GM19438 (cell line): ENCODE measurements at regions not wholly inside any gene's neighbourhood (a gene's known extent, or its start where the extent isn't known, plus 50 kb on each side); places are given as distances from the start of the nearest gene placed in this dataset.

Experiments
- ATAC-seq: cut with Tn5 transposase; IDR thresholded peaks from one replicate; pipeline ENCODE4 v1.9.1; 2021; ENCODE audit warnings: low read depth; ENCODE audit not compliant: unreplicated experiment

DNA sequence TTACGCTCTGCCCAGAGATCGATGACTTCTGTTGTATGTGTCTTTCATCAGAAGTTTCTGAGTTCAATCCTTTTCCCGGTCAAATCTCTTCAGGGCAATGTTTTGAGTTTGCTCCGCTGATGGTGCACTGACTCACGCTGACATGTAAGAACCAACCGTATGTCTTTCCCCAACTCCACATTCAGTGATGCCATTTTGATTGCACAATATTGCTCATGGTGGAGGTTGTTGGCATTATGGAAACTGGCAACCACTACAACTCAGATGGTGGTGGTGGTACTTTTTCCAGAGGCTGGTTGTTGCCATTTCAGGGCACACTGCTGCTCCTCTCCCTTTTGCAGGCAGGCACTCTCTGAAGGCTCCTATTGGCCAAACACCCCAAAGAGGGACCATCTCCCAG lies 751.5 kb downstream of the DCDC2C start:
- ATAC-seq: no peak

DNA sequence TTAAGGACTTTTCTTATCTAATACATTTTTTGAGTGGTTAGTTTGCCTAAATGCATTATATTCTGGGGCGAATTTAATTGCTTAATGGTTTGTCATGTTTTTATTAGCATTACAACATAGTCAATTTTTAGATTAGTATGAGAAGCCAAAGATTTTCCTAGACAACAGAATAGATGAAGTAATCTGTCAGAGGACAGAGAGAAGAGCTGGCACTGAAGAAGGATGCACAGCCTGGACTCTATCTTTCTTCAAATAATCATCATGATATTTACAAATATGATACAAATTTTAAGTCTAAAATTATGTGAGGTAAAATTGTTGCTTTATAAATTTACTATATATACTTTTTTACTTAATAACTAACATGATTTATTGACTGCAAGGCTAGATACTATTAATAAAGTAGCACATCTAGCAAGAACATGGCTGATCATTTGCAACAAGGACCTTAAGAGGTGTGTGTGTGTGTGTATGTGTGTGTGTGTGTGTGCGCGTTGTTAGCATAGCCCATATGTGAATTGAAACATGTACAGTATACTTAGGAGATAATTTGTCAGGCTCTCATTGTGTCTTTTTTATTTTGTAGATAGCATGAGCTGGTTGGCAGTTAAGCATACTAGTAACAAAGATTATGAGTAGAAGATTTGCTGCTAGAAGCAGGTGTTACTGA lies 752.2 kb downstream of the DCDC2C start:
- no peak for ATAC-seq

DNA sequence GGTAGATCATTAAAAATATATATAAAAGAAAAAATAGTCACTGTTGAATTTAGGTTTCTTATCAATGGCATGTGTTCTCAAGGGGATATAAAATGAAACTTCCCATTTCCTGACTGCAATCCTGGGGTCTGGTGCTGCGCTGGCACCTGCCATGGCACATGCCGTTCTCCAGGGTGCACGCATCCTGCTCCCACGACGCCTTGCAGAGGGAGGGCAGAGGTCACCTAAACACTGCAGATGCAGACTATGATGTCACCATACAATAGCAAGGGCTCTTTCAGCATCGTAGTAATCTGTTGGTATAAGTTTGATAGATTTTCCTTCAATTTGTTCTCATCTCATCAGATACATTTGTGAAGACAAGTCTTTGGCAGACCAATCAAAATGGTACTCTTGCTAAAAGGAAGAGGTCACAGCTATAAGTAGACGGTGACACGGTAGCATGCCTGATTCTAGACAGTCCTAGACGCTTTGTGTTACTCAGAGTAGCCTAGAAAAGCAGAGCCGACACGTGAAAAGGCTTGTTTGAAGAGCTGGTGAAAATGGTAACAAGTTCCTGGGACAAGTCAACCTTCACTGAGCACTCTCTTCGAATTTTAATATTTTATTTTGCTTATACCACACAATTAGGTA lies 761.4 kb downstream of the DCDC2C start:
- no peak for ATAC-seq

DNA sequence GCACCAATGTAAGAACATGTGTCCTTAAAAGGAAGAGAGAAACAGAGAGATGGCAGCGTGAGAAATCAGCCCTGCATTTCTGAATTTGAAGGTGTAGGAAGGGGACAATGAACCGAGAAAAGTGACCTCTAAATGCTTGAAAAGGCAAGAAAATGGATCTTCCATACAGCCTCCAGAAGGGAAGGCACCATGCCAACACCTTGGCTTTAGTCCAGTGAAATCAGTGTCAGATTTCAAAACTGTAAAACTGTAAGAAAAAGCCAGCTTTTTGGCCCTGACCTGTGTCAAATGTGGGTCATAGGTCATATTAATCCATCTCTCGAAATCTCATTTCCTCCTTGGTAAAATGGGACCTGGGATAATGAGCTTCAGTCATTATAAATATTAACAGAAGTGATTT lies 762.3 kb downstream of the DCDC2C start:
- no peak for ATAC-seq

DNA sequence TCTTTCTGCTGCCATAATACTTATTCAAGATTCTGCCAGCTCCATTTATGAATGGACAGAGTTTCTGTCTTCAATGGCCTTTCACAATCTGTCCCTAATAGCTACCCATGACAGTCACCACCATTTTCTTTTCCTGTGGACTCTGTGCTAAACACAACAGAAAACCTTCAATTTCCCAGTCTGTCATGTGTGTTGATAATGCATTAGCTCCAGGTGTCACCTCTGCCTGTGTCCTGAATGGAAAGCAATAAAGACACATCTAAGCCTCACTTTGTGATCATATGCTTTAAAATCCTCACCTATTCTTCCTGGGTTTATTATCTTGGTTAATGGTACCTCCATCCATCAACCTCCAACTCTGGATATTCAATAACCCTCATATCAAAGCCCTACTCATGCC lies 772.2 kb downstream of the DCDC2C start:
- no peak for ATAC-seq

DNA sequence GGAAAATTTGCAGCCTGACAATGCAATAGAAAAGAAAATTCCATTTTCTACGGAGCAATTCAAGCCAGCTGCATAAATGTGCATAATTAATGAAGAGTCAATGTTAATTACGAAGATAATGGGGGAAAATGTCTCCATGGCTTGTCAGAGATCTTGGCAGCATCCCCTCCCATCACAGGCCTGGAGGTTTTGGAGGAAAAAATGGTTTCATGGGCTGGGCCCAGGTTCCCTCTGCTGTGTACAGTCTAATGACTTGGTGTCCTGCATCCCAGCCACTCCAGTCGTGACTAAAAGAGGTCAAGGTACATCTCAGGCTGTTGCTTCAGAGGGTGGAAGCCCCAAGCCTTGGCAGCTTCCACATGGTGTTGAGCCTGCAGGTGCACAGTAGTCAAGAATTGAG lies 779.7 kb downstream of the DCDC2C start:
- ATAC-seq: no peak

DNA sequence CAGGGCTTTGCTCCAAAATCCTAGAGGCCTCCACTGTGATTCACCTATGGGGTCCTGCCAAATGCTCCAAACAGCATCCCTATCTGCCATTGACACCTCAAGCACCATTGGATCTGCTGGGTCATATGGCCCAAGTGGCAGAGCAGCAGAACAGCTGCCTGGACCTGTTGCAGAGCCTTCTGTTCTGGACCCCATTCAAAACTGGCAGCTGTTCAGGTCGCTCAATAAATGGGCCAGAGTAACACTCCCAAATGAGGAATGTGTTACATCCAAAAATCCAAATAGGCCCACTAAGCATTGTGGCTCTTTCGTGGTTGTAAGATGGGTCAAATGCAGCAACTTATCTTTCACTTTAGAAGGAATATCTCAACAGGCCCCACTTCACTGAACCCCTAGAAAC lies 783.6 kb downstream of the DCDC2C start:
- no peak for ATAC-seq

DNA sequence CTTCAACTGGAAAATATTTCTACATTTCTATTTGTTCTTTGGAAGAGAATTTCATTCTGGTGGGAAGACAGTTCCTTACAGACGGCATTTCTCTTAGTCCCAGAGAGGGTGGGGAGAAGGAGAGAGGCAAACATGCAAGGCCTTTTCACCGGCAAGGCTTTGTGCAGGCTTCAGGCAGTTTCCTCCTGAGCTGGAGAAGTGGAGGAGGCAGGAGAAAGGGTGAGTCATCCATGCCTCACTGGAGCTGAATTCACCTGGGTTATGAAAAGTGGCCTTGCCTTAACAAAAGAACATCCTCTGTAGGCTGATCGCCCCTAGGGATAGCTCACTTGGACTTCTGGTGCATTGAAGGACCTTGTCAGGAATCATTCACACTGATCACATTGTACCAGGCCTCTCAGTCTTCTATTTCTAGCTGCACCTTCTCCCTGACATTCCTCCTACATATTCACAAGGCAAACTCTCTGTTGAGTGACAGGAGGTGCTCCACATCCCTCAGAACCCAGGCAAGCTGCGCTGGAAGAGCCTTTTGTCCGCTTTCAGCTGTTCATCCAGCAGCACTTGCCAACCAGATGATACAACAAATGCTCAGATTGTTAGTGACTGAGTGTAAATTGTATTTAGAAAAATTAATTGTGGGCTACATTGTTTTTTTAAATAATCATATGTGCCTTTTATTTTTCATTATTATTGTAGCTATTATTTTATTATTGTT lies 796.1 kb downstream of the DCDC2C start:
- ATAC-seq: no peak

DNA sequence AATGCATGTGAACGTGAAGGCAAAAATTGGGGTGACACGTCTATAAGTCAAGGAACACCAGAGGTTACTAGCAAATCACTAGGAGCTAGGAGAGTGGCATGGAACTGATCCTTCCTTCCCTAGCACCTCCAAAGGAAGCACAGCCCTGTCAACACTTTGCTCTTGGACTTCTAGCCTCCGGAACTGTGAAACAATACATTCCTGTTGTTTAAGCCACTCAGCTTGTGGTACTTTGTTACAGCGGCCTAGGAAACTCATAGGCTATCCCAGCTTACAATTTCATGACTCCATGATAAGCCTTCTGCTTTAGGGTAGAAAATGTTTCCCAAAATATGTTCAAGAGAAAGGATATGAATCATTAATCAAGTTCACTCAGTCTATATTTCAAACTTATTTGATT lies 798.1 kb downstream of the DCDC2C start:
- no peak for ATAC-seq

DNA sequence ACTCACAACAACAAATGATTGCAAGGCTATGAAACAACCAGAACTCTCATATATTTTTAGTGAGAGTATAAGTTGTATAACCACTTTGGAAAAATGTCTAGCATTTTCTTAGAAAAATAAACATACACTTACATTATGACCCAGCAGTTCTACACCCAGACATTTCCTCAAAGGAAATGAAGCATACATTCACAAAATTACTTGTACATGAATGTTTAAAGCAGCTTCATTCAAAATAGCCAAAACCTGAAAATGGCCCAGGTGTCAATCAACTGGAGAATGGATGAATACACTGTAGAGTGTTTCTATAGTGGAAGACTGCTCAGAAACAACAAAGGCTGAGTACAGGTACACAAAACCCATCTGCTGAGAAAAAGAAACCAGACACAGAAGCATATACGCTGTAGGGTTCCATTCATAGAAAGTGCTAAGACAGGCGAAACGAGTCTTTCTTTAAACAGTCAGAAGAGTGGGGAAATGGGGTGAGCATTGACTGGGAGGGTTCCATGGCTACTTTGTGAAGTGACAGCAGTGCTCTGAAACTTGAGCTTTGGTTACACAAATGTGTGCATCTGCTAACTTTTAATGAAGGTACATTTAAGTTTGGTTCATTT lies 799.0 kb downstream of the DCDC2C start:
- no peak for ATAC-seq

DNA sequence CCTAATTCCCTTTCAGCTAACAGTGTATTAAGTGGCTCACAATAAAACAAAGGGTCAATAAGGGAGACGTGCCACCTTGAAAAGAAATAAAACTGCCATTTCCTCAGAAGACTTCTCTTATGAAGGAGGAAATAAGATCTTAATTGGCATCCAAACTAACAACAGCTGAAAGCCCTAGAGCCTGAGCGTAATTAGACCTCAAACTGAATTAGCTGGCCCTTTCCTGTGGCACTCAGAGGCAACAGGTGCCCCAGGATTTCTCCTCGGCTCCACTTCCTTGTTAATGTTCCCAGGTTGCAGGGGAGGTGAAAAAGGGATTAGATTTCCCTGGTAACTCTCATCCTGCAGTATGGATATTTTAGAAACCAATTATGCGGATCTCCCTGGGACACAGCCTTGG lies 804.3 kb downstream of the DCDC2C start:
- no peak for ATAC-seq

DNA sequence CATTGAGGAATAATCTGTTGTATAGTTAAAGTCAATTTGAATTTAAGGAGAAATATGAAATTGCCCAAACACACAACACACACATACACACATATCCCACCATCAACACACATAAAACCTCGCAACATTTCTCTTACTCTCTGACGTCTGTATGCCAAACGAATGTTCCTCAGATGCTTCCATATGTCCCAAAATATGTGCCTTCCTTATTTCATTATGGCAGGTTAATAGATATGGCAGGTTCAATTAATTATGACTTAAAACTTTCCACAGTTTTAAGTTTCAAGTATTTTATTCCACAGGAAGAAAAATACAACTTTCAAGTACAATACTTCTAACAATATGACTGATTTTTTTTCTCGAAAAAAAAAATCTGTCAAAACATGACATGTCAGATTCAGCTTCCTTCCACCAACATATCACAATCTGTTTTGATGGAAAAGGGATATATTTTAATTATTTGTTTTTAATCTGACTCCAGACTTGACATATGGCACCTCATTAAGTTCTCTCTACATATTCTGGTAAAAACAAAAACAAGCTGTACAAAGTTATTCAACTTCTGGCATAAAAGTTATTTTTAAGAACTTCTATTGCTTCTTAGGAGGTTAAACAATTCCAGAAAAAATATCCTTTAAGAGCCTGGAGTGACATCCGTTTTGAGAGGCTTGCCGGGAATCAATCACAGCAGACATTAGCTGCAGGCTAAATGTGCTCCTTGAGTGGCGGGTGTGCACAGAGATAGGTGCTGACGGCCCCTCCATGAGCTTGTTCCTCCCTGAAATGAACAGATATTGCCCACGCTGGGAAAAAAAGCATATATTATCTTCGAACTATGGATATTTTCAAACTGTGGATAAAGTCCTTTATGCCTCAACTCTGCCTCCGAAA lies 812.7 kb downstream of the DCDC2C start:
- no peak for ATAC-seq

DNA sequence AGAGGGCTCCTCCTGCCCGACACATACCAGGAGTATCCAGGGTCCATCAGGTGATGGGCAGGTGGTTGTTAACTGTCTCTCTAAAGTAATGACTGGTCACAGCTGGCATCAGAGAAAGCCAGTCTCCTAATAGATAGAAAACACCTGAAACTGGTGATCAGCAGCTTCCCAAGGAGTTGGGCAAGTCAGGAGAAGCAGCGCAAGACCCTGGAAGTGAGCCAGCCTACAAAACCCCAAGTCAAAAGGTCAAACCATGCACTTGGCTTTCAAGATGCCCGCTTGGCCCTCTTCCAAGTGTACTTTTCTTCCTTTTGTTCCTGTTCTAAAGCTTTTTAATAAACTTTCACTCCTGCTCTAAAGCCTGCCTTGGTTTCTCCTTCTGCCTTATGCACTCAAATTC lies 815.2 kb downstream of the DCDC2C start:
- no peak for ATAC-seq

DNA sequence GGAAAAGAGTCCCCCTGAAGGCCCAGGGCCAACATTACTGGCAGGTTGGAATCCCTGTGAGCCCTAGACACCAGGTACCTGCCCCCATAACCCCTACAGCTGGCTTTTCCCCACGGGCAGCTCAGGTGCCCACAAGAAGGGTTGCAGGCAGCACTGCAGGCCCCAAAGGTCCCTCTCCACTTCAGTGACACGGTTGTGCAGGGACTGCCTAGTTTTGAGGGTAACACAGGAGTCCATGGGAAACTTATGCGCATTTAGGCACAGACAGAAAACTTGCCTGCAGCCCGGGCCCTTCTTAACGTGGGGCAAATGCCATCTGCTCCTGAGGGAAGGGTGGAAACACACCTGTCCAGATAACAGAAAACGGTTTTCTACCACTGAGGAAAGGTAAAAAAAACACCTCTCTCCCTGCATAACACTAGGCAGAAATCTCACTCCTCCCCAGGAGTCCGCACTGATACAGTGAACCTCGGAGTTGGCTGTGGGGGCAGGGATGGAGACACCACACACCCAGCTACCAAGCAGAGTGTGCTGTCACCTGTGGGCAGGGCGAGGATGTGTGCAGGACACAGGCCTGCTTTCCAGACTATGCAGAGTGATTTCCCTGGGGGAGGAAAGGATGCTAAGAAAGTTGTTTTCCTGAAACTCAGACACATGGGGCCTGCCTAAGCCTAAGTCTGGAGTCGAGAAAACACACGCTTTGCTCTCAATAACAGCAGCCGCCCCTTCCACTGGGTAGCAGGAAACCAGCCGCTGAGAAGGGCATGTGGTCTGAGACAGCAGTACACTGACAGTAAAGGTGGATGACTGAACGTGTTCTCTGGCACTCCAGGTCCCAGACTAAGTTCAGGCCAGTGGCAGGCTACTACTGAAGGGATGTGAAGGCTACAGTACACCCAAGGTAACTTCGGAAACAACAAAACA lies 819.4 kb downstream of the DCDC2C start:
- no peak for ATAC-seq

DNA sequence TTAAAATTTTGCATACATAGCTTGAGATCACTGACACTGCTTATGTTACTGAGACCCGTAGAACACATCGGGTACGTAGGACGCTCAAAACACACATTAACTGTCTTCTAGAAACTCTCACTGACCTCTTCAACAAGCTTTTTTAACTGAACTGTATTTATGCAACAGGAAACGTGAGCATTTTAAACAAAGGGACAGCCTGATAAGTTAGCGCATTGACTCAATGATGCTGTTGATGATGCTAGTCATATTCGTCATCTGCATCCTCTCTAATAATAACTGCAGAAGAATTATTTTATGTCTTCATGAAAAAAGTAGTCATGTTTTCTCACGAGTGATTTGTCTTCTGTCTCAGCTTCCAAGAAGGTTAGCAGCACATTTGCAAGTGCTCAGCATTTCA lies 824.0 kb downstream of the DCDC2C start:
- no peak for ATAC-seq

DNA sequence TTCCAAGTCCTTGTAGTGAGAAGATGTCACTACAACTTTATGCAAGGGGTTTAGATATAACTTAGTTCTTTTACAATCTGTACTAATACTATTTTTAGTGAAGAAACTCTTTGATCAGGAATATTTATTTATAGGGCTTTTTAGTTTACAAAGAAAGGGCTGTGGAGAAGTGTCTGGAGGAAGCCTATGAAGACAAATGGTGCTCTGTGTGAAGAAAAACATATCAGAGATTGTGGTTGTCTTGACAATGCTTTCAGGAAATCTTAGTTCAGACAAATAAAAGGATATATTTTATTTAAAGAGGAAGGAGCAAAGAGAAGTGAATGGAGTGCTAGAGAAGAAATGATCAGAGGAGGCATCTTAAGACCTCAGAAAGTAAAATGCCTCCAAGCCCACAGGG lies 824.9 kb downstream of the DCDC2C start:
- ATAC-seq: no peak

DNA sequence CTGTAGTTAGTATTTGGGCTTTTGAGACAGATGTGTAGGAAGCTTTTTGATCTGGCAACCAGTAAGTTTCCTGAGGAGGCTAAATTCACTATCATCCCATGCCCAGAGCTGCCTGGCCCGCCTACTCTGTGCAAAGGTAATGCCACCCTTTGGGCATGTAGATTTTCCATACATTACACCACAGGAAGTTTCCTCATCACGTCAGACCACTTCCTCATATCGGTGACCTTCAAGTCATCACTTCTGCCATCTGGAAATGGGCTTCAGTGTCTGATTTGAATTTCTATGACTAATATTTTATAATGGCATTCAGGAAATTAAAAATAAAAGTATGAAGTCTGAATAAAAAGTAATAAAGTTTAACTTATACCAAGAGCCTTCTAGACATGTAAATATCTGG lies 825.4 kb downstream of the DCDC2C start:
- ATAC-seq: no peak

DNA sequence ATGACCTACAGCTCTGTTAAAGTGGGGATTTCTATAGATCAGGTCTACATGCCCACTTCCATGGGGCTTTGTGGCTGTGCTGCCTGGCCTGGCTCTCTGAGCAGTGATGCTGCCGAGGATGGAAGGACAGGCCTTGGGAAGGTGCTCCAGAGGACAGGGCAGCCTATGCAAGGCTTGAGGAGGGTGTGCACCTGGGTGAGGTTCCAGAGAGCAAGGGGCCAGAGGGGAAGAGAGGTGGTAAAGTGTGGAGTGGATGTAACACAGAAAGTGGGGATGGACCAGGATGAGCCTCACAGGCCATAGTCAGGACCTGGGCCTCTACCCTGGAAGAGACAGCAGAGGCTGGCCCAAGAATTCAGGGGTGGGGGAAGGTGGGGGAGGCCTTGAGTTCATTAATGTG lies 826.4 kb downstream of the DCDC2C start:
- ATAC-seq: no peak

DNA sequence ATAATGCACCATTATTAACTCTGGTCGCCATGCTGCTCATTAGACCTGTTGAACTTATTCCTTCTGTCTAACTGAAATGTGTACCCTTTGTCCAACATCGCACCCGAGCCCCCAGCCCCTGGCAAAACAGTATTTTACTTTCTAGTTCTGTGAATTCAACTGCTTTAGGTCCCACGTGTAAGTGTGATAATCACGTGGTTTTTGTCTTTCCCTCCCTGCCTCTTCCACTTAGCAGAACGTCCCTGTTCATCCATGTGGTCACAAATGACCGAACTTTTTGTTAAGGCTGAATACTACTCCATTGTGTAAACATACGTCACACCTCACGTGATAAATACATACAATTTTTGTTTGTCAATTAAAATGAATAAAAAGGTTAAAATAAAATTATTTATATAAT lies 826.9 kb downstream of the DCDC2C start:
- no peak for ATAC-seq

DNA sequence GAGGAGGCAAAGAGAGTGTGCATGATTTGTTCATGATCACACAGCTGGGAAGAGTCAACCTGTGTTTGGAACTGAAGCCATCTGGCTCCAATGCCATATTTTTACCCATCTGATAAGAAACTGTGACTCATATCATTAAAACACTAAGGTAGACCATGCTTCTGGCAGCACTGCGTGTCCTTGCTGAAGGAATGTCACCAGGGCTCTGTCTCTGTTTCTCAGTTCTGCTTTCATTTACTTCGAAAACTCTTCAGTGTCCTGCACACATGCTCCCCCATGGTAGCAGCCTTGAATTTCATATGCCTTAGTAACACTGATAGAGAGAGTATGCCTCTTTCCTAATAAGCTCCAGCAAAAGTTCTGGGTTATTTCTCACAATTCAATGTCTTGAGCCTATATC lies 830.4 kb downstream of the DCDC2C start:
- ATAC-seq: no peak
